Activated CD4-positive, alpha-beta T cell treated with anti-CD3 and anti-CD28 coated beads, Interleukin-2, amount 50 U/mL, for 48 hours (primary cell): ENCODE measurements at regions not wholly inside any gene's neighbourhood (a gene's known extent, or its start where the extent isn't known, plus 50 kb on each side); places are given as distances from the start of the nearest gene placed in this dataset.
"Not testable (repeated sequence)": the region's sequence is repeated elsewhere in the genome, so short reads cannot be mapped to it uniquely, and the experiment has no call there.

Source experiments
- DNase-seq, 2 experiments: peaks; one replicate each; pipeline ENCODE4 v3.0.0-alpha.2; 2020

DNA sequence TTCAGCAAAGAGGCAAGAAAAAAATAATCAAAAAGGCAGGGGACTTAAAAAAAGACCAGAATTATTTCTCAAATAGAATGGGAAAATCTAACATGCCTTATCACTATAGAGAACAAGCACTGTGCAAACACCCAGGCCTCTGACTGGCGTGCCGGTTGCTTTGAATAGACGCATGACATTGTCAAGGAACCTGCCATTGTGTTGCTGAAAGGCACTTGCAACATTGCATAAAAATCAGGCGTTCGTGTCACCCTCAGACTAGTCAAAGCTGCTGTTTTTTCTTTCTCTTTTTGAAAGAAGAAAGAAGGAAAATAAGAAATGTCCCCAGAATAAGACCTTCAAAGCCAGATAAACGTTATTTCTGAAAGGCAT lies 549.3 kb upstream of the CADM1 start:
- no peak for DNase-seq

DNA sequence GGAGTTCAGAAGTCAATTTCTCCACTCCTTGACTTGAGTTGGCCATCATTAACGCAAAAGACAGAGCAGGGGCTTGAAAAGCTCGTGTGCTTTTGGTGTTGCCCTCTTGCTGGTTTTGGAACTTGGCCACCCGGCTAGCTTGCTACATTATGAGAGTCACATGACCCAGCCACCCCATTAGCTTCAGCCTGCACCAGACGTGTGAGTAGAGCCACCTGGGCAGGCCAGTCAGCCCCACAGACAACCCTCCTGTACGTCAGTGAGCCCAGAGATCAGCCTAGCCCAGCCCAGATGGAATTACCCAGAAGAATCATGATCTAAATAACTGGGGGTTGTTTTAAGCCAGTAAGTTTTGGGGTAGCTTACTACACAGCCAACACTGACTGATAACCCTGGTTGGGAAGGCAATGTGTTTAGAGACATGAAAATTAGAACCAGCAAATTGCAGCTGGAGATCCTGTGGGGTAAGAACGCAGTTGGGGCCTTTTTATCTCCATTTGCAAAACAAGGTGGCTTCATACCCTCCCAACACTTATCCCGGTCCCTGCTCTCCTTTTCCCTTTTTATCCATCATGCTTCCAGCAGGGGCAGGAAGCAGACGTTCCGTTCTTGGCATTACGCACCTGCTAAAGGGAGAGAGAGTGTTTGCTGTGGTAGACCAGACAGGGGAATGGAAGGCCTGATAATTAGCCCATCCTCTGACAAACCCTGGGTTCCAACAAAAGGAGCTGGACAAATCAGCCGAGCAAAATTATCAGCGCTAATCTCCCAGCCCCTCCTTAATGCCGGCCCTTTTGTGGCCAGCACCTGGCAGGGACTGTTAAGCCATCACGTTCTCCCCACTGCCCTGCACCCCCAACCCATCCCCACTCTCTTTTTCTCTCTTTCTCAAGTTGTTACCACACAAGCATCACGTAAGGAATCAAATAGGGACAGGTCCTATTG lies 548.7 kb upstream of the CADM1 start:
- DNase-seq, result no peak

DNA sequence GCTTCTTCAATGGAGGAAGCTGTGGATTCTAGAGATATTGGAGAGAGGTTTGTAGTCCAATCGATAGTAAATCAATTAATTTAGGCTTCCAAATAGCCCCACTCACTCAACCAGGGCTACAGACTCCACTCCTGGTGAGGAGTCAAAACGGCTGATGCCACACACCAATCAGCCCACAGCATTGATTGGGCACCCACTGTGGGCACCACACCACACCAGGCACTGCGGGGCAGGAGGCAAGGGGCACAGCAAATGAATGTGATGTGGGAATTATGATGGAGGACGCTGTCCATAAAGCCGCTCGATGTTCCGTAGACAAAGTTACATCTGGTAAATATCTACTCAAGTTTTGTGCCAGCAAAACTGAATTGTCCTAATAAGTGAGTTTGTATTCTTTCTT lies 547.3 kb upstream of the CADM1 start:
- no peak for DNase-seq

DNA sequence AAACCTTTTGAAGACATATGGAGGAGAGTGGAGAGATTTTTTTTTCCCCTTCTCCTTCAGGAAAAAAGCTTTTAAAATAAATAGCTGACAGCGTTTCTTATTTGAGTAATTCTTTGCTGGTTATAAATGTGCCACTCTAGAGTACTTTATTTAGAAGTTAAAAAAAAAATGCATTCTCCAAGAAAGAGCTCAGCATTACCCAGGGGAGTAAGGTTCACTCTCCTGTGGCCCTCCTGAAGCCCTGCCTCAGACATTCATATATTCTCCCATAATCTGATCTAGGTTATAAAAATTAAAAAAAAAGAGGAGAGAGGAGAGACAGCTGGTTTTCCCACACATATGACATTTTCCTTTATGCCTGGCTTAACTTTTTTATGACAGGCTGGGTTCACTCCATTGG lies 545.2 kb upstream of the CADM1 start:
- no peak for DNase-seq

DNA sequence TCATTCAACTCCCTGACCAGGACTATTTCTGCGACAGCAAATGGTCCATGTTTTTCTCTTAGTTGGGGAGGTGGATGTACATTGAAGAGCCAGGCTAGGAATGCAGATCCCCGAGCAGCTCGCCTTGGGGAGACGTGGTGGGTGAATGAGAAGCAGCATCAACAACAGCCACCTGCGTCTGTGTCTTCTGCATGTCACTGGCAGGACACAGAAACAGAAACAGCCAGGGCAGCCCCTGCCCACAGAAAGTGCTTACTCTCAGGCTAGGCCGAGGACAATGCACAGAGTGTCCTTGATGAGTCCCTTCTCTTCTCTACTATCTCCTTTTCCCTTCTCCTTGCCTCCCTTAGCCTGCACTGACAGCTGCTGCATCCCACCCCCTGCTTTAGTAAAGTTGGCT lies 541.9 kb upstream of the CADM1 start:
- DNase-seq, result no peak

DNA sequence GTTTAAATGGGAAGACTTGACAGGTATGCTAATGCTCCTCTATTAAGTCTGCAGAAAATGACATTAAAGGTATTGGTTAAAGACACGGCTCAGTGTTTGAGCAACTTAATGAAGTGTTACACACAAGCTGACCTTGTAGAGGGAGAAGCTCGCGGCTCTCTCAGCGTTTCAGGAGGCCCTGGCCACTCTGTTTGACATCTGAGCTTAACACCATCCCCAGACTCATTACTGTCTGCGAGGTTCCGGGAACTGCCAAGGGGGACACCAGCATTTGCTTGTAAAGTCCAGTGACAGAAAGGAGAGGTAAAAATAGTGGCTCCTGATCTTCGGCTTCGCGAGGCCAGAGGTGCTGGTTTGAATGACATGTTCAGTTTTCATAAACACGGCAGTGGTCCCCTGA lies 540.7 kb upstream of the CADM1 start:
- DNase-seq, result no peak

DNA sequence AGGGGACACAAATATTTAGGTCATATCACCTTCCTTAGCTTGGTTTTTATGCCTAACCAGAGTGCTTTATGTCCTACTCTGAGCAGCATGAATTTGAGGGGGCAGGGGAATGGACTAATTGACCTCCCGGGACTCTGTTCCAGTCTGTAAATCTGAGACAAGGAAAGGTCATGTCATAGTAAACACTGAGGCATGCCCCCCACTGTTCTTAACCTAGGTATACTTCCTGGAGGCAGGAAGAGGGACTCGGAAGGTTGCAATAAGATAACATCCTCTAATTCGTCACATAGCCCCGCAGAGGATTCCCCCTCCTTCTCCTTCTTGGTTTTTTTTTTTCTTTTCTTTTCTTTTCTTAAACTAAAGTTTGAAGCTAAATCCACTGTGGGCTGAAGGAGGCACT lies 540.3 kb upstream of the CADM1 start:
- DNase-seq, result no peak

DNA sequence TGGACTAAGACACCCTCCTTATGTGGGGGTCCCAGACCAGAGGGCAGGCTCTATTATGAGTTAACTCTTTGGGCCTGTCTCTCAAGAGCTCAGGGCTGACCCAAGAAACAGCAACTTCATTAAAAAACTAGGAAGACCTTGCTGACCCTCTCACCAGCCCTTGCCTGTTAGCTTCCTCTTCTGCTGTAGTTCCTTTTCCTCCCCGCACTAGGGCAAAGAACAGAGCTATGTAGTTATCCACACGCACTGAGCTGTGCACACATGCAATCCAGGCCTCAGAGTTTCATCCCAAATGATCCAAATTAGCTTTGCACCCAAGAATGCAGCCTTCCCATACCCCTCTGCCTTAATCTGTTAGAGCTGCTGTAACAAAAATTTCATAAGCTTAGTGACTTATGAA lies 539.6 kb upstream of the CADM1 start:
- no peak for DNase-seq

DNA sequence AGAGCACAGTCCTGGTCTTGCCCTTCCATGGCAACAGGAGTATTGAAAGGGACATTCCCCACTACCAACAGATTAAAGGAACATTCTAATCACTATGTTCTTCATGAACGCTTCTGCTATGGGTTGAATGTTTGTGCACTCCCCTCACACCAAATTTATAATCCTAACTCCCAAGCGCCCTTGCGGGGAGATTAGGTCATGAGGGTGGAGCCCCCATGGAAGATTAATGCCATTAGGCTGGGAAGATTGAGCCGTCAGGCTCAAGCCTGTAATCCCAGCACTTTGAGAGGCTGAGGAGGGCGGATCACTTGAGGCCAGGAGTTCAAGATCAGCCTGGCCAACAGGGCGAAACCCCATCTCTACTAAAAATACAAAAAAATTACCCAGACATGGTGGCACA lies 538.8 kb upstream of the CADM1 start:
- DNase-seq, result not testable (repeated sequence)

DNA sequence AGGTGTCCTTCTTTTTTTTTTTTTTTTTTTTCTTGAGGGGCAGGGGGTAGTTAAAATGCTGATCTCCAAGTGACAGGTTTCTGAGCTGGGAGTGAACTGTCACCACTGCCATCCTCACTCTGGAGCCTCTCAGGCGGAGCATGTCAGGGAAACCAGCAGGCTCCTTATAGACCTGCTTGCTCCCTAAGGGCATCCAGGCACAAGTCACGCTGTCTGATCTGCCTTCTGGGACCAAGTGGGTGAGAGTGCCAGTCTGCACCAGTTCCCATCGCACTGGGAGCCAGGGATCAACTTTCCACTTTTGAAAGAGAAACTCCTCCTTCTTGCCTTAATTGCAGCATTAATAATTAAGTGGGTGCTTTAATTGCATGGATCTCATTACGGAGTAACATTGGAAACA lies 537.9 kb upstream of the CADM1 start:
- DNase-seq, result no peak

DNA sequence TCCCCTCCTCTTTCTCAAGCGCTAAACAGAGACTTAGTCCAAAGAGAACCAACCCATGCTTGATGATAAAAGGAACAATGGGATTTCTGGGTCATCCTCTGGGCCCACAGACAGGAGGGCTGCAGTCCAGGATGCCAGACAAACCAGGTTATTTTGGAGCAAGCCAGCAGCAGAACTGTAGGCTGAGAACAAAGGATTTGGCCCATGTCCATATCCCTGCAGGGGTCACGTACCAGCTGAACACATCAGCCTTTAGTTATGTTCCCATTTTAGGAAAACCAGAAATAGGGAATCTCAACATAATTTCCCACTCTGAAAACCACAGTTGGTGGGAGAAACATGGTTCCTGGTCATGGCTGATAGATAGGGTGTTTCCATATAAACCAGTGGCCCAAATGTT lies 533.6 kb upstream of the CADM1 start:
- no peak for DNase-seq

DNA sequence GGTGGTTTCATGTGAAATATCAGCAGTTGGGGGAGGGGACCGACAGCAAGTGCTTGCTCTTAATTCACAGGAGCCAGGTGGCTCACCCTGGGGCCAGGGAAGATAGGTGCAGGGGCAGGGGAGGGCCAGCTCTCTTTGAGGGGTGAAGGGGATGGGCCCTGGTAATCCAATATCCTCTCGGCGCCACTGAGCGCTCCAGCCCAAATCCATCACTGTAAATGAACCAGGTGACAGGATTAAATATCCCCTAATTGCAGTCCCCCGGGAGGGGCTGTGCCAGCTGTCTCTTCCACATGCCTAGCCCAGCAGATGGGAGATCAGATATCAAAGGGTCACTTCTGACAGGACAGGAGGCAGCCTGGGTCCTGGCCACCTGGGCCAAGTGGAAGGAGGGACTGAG lies 531.8 kb upstream of the CADM1 start:
- no peak for DNase-seq

DNA sequence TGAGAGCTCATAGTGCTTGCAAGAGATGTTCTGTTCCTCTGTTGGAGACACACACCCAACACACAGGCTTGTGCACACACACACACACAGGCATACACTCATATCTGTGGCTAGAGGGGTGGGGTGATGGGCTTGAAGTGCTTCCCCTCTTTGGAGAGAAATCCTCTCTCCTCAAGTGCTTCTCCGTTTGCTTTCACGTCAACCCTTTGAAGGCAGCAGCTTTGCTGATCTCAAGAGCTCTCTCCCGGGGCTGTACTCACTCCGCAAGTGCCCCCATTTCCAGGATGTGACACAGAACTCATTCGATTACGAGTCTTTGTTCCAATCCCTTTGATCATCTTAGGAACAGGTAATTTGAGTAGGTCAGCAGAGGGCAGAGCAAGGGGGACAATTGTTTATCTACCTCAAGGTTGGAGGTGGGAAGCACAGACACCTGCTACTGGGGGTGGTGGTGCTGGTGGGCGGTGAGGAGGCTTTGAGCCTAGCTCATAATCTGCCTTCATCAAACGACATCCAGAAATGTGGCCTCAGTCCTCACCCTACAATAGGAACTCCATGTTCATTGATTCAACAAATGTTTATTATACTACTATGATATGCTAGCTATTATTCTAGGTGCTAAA lies 529.8 kb upstream of the CADM1 start:
- no peak for DNase-seq

DNA sequence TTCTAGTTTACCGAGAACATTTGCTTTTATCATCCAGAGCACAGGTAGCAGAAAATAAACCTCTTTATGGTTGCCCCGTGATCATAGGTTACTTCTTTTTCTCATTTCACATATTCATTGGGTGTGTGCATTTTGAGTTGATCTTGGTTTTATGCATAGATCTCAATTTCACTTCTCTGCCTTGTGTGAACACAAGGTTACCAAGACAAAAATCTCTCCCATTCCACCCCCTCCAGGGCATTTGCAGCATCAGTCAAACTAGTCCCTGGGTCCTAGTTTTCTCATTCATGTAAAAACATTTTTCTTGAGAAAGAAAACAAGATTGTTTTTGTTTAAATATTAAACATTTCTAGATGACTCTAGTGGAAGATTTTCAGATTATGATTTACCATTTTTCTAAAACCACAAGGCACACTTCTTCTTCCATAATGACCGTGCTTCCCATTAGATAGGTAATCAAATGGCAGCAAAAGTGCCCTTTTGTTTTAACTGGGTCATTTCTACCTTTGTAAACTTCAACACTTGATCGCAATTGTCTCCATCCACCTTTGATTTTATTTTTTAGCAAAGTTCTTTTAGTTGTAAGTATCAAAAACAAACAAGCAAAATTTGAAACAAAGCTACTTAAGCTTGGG lies 526.6 kb upstream of the CADM1 start:
- no peak for DNase-seq

DNA sequence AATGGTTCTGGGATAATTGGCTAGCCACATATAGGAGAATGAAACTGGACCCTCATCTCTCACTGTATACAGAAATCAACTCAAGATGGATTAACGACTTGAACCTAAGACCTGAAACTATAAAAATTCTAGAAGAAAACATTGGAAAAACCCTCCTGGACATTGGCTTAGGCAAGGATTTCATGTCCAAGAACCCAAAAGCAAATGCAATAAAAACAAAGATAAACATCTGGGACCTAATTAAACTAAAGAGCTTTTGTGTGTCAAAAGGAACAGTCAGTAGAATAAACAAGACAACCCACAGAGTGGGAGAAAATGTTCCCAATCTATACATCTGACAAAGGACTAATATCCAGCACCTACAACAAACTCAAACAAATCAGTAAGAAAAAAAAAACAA lies 524.3 kb upstream of the CADM1 start:
- DNase-seq, result not testable (repeated sequence)

DNA sequence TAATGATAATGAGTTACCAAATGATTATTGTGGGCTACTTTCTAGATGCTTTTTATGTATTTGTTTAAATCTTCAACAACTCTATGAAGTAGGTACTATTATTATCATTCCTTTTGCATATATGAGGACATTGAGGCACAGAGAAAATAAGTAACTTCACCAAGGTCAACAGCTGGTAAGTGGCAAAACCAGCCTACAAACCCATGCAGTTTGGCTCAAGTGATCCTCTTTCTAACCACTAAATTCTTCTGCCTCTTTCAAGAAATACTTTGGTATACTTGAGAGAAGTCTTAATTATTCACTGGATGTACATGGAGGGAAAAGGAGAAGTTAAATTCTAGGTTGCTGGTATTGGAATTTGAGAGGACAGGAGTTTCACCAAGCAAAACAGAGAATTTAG lies 495.2 kb upstream of the CADM1 start:
- no peak for DNase-seq

DNA sequence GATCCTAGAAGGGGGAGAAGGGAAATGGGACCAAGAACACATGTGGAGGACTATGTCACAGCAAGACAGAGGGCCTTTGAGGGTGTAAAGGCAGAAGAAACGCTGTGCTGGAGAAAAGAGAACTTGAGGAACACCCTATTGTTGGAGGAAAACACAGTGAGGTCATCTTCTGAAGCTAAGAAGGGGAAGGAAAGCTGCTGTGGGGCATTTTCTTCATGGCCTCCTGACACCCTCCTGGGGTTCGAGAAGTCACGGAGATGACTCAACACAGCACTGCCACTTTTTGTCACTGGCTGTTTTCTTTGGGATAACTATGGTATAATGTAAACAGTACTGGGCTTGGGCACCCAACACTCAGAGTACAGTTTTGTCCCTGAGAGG lies 492.6 kb upstream of the CADM1 start:
- DNase-seq, result no peak

DNA sequence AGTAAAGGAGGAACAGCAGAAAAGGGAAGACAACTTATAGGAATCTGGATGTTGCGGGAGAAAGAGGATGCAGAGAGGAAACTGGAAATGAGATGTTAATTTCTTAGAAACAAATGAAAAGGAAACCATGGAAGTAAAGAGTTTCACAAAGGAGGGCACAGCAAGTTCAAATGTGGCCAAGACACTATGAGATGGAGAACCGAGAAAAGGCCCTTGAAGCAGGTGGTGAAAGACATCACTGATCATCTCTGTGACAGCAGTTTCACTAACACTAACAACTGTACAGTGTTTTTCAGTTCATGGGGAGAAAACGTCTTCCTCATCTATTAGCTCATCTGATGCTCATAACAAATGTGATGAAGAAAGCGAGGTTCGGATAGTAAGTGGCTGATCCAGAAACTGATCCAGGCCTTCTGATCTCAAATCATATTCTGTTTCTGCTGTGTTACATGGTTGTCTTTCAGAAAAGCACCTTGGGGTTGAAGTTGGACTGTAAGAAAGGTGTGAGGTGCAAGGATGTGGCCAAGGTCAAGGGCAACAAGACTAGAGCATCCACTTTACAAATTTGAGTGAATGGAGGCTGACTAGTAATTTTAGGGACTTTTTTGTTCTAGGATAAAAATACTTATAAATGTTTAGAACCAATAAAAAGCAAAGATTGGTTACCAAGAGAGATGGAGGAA lies 492.1 kb upstream of the CADM1 start:
- no peak for DNase-seq

DNA sequence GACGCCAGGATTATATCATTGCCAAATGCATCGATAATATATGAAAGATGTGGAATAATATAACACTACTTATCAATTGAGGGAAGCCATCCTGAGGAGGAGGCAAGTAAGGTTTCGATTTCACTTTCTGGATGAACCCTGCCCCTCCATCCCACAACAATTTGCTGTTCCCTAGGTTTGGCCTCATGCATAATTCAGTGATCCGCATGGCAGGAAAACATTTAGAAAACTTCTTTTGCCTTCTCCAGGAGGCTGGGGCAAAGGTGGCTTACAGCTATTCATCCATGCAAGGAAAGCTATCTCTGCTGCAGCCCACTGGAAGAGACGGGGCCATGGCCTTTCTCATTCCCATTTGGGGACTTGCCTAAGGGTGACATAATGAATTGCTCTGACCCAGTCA lies 489.4 kb upstream of the CADM1 start:
- DNase-seq, result no peak

DNA sequence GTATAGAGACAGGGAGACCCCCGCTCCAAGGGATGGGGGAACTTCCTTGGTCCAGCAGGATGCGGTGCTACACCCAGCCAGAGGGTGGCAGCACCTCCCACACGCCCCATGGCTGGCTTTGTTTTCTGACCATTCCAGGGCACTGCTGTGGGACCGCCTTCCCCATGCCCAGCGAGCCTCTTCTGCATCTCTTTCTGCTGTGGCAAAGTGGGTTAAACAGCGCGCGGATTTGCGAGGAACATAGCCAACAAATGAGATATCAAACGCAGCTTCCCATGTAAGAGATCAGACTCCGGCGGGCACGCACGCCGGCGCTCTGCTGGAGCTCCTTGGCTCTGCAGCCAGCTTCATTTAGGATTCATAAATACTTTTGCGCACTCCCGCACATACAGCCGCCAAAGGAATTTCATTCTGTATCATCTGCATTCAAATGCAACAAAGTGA lies 485.8 kb upstream of the CADM1 start:
- no peak for DNase-seq

DNA sequence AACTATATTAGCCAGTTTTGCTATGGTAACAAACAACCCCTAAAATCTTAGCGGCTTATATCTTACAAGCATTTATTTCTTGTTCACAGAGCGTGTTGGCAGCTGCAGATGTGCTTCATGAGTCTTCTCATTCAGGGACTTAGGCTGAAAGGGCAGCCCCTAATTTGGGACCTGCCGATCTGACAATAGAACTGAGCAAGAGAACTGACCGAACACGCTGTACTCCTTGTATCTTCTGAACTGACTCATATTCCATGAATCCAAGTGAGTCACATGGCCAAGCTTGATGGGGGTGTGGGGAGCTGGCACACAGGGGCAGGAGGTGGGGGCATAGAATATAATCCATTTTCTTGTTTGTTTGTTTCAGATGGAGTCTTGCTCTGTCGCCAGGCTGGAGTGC lies 481.7 kb upstream of the CADM1 start:
- DNase-seq, result no peak

DNA sequence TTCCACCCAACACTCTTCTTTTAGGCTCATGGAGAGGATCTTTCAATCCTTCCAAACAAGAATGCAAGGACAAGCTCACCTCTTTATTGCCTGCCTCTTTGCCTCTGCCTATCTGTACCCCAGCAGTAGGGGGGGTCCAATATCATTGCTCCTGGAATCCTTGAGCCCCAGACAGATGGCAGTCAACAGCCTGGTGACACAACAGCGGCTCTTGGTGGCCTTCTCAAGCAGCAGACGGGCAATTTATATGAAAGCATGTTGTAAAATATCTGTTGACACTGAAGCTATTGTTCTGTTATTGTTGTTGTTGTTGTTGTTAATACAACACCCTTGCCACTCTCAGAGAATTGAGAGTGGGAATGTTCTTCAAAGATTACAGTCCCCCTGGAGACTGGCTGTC lies 480.0 kb upstream of the CADM1 start:
- no peak for DNase-seq

DNA sequence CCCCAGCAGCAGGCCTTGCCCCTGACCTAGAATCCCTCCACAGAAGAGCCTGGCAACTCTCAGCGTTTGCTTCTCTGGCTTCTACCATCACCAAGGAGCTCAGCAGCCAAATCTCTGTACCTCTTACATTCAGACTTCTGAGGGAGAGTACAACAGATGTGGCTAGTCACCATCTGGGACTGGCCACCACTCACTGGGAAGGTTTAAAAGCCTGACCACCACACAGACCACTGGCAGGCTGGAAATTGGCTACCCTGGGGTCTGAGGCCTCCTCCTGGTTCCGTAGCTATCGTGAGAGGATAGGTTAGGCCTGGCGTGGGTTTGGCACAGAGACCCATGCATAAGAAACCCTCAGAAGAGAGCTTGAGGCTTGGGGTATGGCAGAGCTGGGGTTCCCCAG lies 478.5 kb upstream of the CADM1 start:
- DNase-seq, result no peak
